ENCODE measurements at regions not wholly inside any gene's neighbourhood (a gene's known extent, or its start where the extent isn't known, plus 50 kb on each side); places are given as distances from the start of the nearest gene placed in this dataset.
"Not testable (repeated sequence)": the region's sequence is repeated elsewhere in the genome, so short reads cannot be mapped to it uniquely, and the experiment has no call there.

GRCh38 chr10:36764823-36765222 lies 360.6 kb upstream of the ANKRD30A start:
- no peak for DNase-seq

GRCh38 chr10:36761121-36761520 lies 364.3 kb upstream of the ANKRD30A start:
- no peak for DNase-seq

GRCh38 chr10:36759141-36759805 lies 366.1 kb upstream of the ANKRD30A start:
- no peak for DNase-seq

GRCh38 chr10:36748128-36748871 lies 377.1 kb upstream of the ANKRD30A start:
- DNase-seq, result no peak

- no peak for DNase-seq
Measured at GRCh38 chr10:36739884-36740445, 385.4 kb upstream of the ANKRD30A start.

- DNase-seq, result no peak
Measured at GRCh38 chr10:36738738-36739431, 386.5 kb upstream of the ANKRD30A start.

- DNase-seq, result no peak
Measured at GRCh38 chr10:36736311-36736710, 389.1 kb upstream of the ANKRD30A start.

GRCh38 chr10:36734590-36734989 lies 390.8 kb upstream of the ANKRD30A start:
- not testable (repeated sequence) for DNase-seq

GRCh38 chr10:36730316-36730715 lies 395.1 kb upstream of the ANKRD30A start:
- no peak for DNase-seq

GRCh38 chr10:36728626-36729025 lies 396.8 kb upstream of the ANKRD30A start:
- no peak for DNase-seq

GRCh38 chr10:36725581-36726520 lies 399.5 kb upstream of the ANKRD30A start:
- no peak for DNase-seq

GRCh38 chr10:36722777-36723176 lies 402.6 kb upstream of the ANKRD30A start:
- DNase-seq, result no peak

GRCh38 chr10:36721871-36722270 lies 403.5 kb upstream of the ANKRD30A start:
- no peak for DNase-seq

GRCh38 chr10:36720895-36721294 lies 404.5 kb upstream of the ANKRD30A start:
- no peak for DNase-seq

GRCh38 chr10:36717118-36717517 lies 408.3 kb upstream of the ANKRD30A start:
- DNase-seq, result no peak

- no peak for DNase-seq
Measured at GRCh38 chr10:36716291-36716690, 409.1 kb upstream of the ANKRD30A start.

GRCh38 chr10:36712695-36713094 lies 412.7 kb upstream of the ANKRD30A start:
- DNase-seq, result no peak

GRCh38 chr10:36711361-36711760 lies 414.0 kb upstream of the ANKRD30A start:
- DNase-seq, result no peak

GRCh38 chr10:36704124-36704523 lies 421.3 kb upstream of the ANKRD30A start:
- no peak for DNase-seq

GRCh38 chr10:36703179-36703578 lies 422.2 kb upstream of the ANKRD30A start:
- DNase-seq, result no peak

- no peak for DNase-seq
Measured at GRCh38 chr10:36700123-36700522, 425.3 kb upstream of the ANKRD30A start.

- DNase-seq, result no peak
Measured at GRCh38 chr10:36692759-36693158, 432.6 kb upstream of the ANKRD30A start.
